ENCODE measurements at regions not wholly inside any gene's neighbourhood (a gene's known extent, or its start where the extent isn't known, plus 50 kb on each side); places are given as distances from the start of the nearest gene placed in this dataset.

GRCh38 chr12:114302606-114303315, 103.2 kb downstream of the TBX5 start:
- no peak for DNase-seq (ENCODE audit: low read depth)

GRCh38 chr12:114302117-114302516, 103.8 kb downstream of the TBX5 start:
- DNase-seq (ENCODE audit: low read depth) = no peak

GRCh38 chr12:114294303-114294685, 111.7 kb downstream of the TBX5 start:
- DNase-seq (ENCODE audit: low read depth) = no peak

- DNase-seq (ENCODE audit: low read depth) = no peak
Observed at GRCh38 chr12:114293571-114294302, 112.2 kb downstream of the TBX5 start.

GRCh38 chr12:114293073-114293472, 112.9 kb downstream of the TBX5 start:
- no peak for DNase-seq (ENCODE audit: low read depth)

GRCh38 chr12:114291389-114292060, 114.4 kb downstream of the TBX5 start:
- no peak for DNase-seq (ENCODE audit: low read depth)

GRCh38 chr12:114287821-114288525, 118.0 kb downstream of the TBX5 start:
- DNase-seq (ENCODE audit: low read depth) = no peak

- DNase-seq (ENCODE audit: low read depth) = no peak
Observed at GRCh38 chr12:114286145-114286544, 119.8 kb downstream of the TBX5 start.

GRCh38 chr12:114285554-114285953, 120.4 kb downstream of the TBX5 start:
- no peak for DNase-seq (ENCODE audit: low read depth)

GRCh38 chr12:114284041-114284440, 121.9 kb downstream of the TBX5 start:
- no peak for DNase-seq (ENCODE audit: low read depth)

- DNase-seq (ENCODE audit: low read depth) = no peak
Observed at GRCh38 chr12:114275932-114276785, 129.8 kb downstream of the TBX5 start.

- no peak for DNase-seq (ENCODE audit: low read depth)
Observed at GRCh38 chr12:114275086-114275485, 130.9 kb downstream of the TBX5 start.

GRCh38 chr12:114274131-114274530, 131.8 kb downstream of the TBX5 start:
- DNase-seq (ENCODE audit: low read depth) = no peak

GRCh38 chr12:114272605-114273004, 133.3 kb downstream of the TBX5 start:
- peak; percentile 65 for DNase-seq (ENCODE audit: low read depth)

GRCh38 chr12:114272071-114272470, 133.9 kb downstream of the TBX5 start:
- DNase-seq (ENCODE audit: low read depth) = no peak

GRCh38 chr12:114269153-114269552, 136.8 kb downstream of the TBX5 start:
- no peak for DNase-seq (ENCODE audit: low read depth)

GRCh38 chr12:114266536-114266935, 139.4 kb downstream of the TBX5 start:
- no peak for DNase-seq (ENCODE audit: low read depth)

- DNase-seq (ENCODE audit: low read depth) = no peak
Observed at GRCh38 chr12:114265036-114265435, 140.9 kb downstream of the TBX5 start.

- no peak for DNase-seq (ENCODE audit: low read depth)
Observed at GRCh38 chr12:114263056-114263805, 142.7 kb downstream of the TBX5 start.

- no peak for DNase-seq (ENCODE audit: low read depth)
Observed at GRCh38 chr12:114257687-114258086, 148.3 kb downstream of the TBX5 start.
